GM23338 (cell line): ENCODE measurements at regions not wholly inside any gene's neighbourhood (a gene's known extent, or its start where the extent isn't known, plus 50 kb on each side); places are given as distances from the start of the nearest gene placed in this dataset.

Source experiments
- CREB1 ChIP-seq: fragments of 250-450 bp; sonication (Bioruptor Pico); IDR thresholded peaks from 2 replicates; pipeline ENCODE4 v1.5.0; 2020; ENCODE audit warnings: low read depth, mild to moderate bottlenecking, moderate library complexity
- CTCF ChIP-seq, 2 experiments: fragments of 200-600 bp in 1 of 2; sonication (generic) in 1 of 2; conservative IDR thresholded peaks; 2 replicates each; pipeline versions ENCODE4 v1.5.1 to v1.6.1; 2016 to 2017; ENCODE audit warnings: antibody characterized with exemption in 2 of 2, low read depth in 2 of 2, mild to moderate bottlenecking in 2 of 2, moderate library complexity in 1 of 2
- ETS1 ChIP-seq: IDR thresholded peaks from 2 replicates; pipeline ENCODE4 v1.6.1; 2016; ENCODE audit warnings: antibody characterized with exemption
- EZH2 ChIP-seq: fragments of 200-600 bp; sonication (generic); IDR thresholded peaks from one replicate; pipeline ENCODE4 v1.8.0; 2017; ENCODE audit warnings: antibody characterized with exemption, mild to moderate bottlenecking, low read depth; ENCODE audit not compliant: unreplicated experiment
- EZH2phosphoT487 ChIP-seq: fragments of 200-600 bp; sonication (generic); IDR thresholded peaks from one replicate; pipeline ENCODE4 v1.8.1; 2018; ENCODE audit warnings: antibody characterized with exemption; ENCODE audit not compliant: unreplicated experiment
- JUNB ChIP-seq: IDR thresholded peaks from one replicate; pipeline ENCODE4 v1.6.1; 2016; ENCODE audit warnings: antibody characterized with exemption; ENCODE audit not compliant: unreplicated experiment
- NANOG ChIP-seq: IDR thresholded peaks from 2 replicates; pipeline ENCODE4 v1.6.1; 2016; ENCODE audit warnings: antibody characterized with exemption, borderline replicate concordance
- POLR2AphosphoS5 ChIP-seq: IDR thresholded peaks from 2 replicates; pipeline ENCODE4 v1.6.1; 2016; ENCODE audit warnings: antibody characterized with exemption, low read depth
- REST ChIP-seq: IDR thresholded peaks from one replicate; pipeline ENCODE4 v1.6.1; 2018; ENCODE audit warnings: antibody characterized with exemption; ENCODE audit not compliant: unreplicated experiment
- STAT1 ChIP-seq: IDR thresholded peaks from one replicate; pipeline ENCODE4 v1.6.1; 2016; ENCODE audit warnings: antibody characterized with exemption; ENCODE audit not compliant: unreplicated experiment
- ZNF114 ChIP-seq: fragments of 250-450 bp; sonication (Bioruptor Pico); IDR thresholded peaks from 2 replicates; pipeline ENCODE4 v1.5.0; 2020; ENCODE audit warnings: mild to moderate bottlenecking, moderate library complexity
- ZNF462 ChIP-seq: fragments of 250-450 bp; sonication (Bioruptor Pico); IDR thresholded peaks from 2 replicates; pipeline ENCODE4 v1.5.0; 2020; ENCODE audit warnings: mild to moderate bottlenecking, moderate library complexity

GRCh38 chrX:124234348-124234747 is 98.1 kb upstream of the TEX13D start:
- TF ChIP-seq EZH2phosphoT487 (no peak), CTCF (conservative IDR thresholded peaks at IDR 0.05; ENCODE audit: low read depth in 2 of 2) (no peak), POLR2AphosphoS5 (no peak), EZH2 (no peak), ZNF114 (CRISPR knock-in tag) (no peak), ZNF462 (CRISPR knock-in tag) (no peak), CREB1 (CRISPR knock-in tag) (no peak), REST (no peak), STAT1 (no peak), NANOG (no peak), JUNB (no peak), ETS1 (no peak)
